ENCODE measurements at regions not wholly inside any gene's neighbourhood (a gene's known extent, or its start where the extent isn't known, plus 50 kb on each side); places are given as distances from the start of the nearest gene placed in this dataset.

DNA sequence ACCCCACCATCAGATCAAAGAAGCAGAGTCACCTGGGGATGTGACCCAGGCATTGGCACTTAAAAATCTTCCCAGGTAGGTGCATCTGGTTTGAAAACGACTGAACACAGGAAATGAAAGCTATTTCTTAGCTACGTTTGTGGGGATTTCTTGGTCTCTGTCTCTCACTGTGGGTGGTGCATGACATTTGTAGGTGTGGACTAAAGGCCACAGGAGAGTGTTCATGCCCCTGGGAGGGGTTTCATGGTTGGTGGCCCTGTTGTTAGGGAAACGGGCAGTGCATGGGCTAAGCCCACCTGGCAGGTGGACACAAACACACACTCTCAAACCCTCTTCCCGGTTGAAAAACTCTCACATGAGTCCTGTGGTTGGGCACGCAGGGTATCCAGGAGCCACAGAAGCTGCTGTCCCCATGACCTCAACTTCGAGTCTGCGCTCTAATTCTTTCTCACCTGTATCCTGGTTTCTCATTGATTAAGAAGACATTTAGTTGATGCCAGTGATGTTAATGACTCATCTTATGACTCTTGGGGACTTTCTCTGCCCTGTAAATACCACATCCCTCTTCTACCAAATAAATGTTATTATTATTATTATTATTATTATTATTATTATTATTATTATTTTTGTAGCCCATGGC lies 119.4 kb downstream of the MRPS6 start:
- DNase-seq, result no peak

DNA sequence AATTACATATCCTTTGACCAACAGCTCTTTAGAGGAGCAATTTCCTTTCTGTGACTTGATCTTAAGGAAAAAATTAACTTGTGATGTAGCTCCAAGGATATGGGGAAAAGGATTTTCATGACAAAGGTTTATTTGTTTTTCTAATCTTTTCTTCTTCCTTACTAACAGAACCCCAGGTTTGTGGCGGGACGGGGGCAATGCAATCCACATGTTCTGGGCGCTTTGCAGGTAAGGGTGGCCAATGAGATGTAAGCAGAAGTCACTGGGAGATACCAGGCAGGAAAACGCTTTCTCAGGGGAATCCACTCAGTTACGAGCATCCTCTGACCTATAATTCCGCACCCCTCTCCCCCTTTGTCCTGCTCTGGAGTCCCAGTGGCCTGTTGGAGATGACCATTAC lies 122.0 kb downstream of the MRPS6 start:
- no peak for DNase-seq

DNA sequence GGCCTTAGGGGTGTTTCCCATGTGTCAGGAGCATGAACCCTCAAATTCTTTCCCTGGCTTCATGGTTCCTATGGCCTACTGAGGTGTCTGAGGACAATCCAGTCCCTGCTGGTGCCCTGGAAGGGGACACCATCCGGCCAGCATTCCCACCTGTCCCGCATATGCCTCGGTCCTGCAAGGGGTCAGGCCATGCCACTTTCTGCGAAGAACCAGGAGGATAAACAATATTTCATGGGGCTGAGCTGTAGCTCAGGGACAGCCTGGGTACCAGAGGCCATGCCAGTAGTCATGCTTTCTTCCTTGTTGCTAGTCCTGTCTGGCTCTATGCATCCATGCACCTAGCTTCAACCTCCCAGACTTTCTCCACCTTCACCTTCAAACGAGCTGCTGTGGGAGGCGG lies 123.6 kb downstream of the MRPS6 start:
- DNase-seq, result no peak

DNA sequence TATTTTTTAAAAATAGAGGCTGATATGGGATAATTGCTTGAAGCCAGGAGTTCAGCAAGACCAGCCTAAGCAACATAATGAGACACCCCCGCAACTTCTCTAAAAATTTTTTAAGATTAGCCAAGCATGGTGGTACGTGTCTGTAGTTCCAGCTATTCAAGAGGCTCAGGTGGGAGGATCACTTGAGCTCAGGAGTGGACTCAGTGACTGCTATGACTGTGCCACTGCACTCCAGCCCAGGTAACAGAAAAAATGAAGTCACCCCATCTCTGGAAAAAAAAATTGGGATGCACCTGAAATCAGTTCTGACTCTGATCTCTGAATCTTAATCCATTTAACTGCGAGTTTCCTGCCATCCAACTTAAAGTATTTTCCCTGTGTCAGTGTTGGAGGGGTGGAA lies 124.2 kb downstream of the MRPS6 start:
- DNase-seq, result no peak

DNA sequence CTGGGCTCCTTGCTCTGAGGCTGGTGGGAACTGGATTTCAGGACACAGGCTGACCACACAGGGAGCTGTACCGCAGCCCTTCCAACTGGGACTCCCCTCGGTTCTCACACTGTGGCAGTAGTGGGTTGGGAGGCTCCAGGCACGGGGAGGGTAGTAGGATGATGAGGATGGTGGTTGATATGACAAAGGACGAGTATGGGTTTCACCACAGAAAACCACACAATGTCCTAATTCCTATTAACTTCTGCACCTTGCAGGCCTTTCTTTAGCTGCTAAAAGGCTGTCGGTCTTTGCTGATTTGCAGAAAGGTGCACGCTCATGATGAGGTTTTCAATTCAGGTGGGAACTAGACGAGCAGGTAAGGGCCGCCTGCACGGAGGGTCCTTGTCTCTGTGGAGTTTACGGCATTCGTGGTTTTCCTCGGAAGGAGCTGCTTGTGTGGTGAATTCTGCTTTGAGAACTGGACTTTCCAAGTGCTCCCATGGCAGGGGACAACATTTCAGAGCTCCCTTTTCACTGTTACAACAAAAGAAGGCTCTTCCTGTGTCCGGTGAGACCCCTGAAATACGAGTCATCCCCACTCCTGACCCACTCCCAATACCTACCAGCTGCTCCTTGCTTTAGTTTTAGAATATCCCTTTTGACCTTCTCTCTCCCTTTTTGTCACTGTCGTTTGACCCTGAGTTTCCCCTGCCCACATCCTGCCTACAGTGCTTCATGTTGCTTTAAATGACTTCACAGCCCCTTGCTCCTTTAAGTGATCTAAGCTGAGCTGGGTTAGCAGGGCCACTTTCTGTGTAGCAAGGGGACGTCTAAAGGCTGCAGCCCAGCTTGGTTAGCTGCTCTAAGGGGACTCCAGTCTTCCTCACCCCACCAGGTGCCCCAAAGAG lies 125.1 kb downstream of the MRPS6 start:
- no peak for DNase-seq

DNA sequence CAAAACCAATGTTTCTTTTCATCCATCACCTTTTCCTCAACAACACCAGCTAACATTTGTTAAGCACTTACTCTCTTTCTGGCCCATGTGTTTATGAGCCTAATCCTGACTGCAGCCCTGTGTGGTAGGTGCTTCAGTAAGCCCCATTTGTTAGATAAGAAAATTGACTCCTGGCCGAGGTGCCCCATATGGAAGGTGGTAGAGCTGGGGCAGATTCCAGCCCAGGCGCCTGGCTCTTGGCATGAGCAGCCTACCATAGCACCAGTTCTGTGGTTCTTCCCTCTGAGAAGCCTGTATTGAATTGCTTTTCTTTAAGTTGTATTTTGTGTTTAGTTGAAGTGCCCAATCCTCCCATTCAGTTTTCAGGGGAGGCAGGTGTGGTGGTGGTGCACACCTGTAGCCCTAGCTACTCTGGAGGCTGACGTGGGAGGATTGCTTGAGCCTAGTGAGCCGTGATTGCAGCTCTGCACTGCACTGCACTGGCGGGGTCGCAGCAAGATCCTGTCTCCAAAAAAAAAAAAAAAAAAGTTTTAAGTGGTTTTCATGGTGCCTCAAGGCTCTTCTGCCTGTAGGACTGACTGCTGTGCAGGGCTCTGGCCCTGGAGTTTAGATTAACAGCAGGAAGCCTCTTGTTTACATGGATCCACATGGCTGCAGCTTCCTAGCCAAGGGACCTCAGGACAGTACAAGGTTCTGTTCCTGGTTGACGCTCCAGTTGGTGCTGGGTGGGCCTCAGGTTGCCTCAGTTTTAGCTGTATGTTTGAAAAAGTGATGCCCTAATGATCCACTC lies 125.9 kb downstream of the MRPS6 start:
- peak; percentile 25 to 36 for DNase-seq

DNA sequence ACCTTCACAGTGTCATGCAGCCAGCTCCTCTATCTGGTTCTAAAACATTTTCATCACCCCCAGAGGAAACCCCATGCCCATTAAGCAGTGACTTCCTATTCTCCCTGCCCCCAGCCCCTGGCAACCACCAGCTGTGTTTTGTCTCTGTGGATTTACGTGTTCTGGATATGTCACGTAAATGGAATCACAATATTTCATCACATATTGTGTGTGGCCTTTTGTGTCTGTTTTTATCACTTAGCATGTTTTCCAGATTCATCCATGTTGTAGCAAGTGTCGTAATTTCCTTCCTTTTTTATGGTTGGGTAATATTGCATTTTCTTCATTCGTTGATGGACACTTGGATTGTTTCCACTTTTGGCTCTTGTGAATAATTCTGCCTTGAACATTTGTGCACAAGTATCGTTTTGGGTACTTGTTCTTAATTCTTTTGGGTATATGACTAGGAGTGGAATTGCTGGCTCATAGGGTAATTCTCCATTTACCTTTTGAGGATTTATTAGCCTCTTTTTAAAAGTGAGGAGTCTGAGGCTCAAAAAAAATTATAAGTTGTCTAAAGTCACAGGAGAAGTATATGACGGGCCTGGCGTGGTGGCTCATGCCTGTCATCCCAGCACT lies 127.0 kb downstream of the MRPS6 start:
- no peak for DNase-seq

DNA sequence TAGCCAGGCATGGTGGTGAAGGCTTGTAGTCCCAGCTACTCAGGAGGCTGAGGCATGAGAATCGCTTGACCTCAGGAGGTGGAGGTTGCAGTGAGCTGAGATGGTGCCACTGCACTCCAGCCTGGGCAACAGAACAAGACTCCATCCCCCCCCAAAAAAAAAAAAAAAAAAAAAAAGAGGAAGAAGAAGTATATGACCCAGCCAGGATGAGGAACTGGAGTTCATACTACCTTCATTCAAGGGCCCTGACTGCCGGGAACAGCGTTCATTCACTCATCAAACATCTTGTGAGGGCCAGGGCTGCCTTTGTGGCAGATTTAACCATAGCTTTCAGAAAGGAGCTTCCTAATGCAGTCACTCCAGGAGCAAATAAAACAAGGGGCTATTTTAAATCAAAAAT lies 127.6 kb downstream of the MRPS6 start:
- DNase-seq, result no peak

DNA sequence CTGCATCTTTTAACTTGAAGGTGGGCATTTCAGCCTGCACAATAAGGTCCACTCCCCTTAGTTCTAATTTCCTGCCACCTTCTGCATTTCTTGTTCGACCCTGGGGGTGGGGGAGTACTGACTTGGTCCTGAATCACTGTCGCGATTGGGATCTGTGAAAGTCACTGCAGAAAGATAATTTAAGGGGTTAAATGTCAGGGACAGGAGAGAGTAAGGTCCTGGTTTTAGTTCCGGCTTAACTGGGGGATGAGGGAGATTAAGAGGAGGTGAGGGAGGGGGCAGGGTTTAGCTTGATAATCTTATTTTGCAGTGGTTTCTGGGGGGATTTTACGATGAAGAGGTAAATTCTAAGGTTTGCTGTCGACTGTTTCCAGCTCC lies 128.1 kb downstream of the MRPS6 start:
- DNase-seq, result peak in 1 of 2 experiments; percentile 85

DNA sequence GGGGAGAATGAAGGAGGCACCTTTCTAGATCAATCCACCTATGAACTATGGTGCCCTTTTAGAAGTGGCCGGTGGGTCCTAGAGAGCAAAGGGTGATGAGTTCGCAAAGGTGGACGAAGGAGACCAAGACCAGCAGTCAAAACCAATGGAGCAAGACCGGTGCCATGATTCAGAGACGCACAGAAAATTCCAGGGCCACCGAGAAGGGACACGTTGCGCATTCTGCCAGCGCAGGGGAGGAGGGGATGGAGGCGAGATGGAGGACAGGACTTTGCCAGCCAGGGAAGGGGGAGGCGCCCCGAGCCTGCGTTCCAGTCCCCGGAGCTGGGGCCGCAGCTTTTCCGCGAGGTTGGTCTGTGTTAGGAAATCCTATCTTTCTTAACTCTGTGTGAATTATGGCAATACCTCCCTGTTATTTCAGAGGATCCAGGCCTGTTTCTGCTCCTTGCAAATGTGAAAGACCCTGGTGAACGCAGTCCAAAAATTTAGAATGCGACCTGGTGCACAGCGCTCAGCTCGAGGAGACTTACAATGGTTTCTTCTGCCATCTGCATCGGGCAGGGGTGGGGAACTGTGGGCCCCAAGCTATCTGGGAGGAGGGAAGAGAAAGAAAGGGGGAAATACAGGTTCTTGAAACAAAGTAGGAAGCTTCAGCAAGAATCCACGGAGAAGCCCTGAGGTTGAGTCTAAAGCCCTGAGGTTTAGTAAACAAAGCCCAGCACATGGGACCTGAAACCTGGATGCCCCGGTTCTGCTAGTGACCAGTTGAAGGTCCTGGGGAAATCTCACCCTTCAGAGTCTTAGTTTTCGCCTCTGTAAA lies 129.4 kb downstream of the MRPS6 start:
- DNase-seq, result no peak

DNA sequence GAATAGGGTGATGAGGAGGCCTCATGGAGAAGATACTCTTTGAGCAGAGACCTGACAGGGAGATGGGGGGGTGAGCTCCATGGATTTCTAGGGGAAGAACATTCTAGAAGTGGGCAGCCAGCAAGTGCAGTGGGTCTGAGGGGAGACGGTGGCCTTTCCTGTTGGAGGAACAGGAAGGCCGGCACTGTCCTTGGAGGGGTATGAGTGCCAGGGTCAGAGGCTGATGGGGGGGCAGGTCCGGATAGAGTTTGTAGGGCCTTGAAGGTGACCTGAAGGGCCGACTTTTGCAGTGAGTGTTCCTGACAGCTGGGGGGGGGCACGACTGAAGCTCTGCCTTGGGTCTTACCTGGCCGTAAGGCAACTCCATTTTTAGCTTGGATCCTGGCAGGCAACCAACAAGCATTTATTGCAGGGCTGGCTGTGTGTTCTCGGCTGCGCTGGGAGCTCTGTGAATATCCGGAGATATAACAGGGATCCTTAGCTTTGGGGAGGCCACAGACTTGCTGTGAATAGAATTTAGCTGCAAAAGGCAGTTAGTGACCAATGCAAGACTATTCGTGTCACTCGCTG lies 130.6 kb downstream of the MRPS6 start:
- peak in 1 of 2 experiments; percentile 72 for DNase-seq

DNA sequence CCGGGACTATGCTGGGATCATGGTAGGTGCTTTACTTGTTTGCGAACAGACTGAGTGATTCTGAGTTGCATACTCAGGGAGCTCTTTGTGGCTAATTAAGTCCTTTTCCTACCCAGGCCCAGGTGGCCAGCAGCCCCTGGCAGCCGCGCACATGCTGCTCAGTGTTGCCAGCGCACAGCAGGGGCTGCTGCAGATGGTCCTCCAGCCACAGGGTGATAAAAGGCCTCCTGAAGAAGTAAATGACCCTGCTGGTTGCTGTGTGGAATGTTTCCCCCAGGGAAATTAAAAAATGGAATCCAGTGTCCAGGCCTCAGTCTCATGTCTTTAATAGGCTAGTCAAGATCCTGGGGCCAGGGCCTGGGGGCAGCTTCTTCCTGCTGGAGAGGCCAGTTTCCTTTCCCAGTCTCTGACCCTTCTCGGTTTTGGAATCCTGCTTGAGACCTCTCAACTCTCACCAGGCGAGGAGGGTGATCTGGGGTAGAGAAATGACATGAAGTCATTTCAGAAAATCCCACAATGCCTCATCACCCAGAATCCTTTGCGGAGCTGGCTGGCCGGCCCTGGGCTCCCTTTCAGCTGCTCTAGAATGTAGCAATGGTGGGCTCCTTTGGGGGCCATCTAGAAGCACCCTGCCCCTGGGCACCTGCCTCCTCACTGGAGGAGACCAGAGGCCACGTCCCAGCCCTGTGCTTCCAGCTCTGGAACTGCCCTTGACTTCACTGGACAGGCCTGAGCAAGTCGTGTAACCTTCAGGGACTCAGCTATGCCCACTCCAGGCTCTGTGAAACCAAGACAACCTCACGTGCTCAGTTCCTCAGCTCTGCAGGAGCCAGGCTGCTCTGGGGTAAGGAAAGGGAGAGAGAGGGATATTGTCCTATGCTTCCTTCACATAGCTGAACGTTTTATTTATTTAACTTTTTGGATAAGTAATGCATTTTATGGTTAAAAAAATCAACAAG lies 131.4 kb downstream of the MRPS6 start:
- peak; percentile 94 to 98 for DNase-seq

DNA sequence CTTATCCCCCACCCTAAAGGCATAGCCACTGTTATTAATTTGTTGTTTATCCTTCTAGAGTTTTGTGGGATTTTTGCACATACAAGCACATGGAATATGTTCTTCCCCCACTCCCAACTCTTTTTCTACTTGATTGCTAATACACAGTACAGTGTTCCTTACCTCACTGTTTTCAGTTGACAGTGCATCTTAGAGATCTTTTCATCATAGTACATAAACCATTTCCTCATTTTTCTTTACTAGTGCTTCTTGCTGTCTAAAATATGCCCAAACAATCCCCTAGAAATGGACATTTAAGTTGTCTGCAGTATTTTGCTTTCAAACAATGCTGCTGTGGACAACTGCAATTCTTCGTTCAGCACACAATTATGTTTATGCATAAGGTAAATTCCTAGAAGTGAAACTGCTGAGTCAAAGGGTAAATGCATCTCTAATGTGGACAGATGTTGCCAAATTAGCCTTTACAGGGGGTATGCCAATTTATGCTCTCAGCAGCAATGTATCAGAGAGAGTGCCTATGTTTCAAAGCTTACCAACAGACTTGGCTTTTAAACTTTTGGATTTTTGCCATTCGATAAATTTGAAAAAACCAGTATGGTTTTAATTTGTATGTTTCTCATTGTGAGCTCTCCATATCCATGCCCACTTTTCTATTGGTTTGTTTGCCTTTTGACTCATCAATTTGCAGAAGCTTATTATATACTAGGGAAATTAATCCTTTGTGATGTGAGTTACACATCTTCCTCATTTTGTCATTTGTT lies 132.6 kb downstream of the MRPS6 start:
- peak; percentile 68 to 80 for DNase-seq

DNA sequence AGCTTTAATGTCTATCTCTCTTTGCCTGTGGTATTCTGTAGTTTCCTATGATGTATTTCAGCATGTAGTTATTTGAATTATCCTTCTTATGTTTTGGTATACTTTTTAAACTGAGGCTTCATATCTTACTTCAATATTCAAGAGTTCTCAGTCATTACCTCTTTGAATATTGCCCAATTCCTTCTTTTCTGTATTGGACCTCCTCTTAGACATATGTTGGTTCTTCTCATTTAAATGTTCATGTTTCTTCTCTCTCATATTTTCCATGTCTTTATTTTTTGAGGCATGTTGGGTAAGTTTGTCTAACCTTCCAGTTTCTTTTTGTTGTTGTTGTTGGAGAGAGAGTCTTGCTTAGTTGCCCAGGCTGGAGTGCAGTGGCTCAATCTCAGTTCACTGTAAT lies 140.6 kb downstream of the MRPS6 start:
- DNase-seq, result no peak

DNA sequence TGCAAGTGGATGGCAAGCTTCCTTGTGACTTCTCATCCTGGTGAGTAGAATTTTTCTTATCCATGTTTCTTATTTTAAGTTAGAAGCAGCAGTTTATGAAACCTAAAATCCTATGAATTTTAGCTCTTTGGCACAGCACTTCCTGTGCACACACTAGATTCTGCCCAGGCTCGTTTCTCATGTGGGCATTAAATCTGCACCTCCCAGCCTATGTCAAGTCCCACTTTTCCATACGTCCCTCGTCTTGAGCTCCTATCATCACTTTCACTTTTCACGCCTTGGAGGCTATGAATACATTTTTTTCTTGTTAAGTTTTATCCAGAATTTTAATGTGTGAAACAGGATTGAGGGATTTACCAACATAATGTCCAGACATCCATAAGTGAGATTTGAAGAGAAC lies 142.1 kb downstream of the MRPS6 start:
- DNase-seq, result no peak

DNA sequence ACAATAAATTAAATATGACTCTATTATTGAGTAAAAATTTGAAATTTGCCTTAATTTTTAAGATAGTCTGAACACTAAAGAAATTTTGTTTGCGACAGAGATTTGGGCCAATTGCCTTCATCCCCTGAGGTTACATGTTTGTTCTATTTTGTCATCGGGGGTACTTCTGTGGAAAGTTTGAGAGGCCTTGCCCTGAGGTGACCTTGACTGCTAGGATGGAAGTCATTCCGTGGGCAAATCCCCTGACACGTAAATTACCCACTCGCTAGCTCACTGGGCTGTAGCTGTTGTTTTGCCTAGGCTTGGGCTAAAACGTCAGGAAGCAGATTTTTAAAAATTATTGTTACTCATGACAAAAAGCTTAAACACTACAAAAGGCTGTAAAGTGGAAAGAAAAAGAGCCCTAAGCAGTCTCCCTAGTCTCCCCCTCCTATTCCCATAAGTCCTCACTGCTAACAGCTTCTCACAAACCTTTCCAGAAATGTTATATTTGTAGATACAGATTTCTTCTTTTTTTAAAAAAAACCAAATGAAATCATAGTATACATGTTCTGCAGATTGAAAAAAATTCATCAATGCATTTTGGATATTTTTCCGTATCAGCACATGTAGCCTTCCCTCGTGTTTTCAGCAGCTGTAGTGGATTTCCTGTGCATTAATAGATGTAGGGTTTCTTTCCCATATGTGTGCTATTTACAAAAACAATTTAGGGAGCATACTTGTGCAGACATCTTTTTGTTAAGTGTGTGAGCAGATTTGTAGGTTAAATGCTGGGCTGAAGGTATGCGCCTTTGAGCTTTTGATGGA lies 142.7 kb downstream of the MRPS6 start:
- DNase-seq, result no peak

DNA sequence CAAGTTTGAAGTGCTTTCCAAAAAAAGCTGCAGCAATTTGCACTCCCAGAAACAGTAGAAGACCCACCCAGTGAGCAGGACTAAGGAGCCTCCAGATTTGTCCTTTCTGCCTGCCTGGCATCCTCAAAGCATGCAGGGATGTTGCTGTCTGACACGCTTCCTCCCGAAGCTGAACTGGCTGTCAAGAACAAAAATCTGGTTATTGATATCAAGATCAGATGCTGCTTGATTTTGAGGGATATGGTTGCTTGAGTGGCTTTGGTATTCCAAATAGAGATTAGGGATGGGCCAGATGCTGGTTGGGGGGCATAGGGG lies 143.3 kb downstream of the MRPS6 start:
- no peak for DNase-seq

DNA sequence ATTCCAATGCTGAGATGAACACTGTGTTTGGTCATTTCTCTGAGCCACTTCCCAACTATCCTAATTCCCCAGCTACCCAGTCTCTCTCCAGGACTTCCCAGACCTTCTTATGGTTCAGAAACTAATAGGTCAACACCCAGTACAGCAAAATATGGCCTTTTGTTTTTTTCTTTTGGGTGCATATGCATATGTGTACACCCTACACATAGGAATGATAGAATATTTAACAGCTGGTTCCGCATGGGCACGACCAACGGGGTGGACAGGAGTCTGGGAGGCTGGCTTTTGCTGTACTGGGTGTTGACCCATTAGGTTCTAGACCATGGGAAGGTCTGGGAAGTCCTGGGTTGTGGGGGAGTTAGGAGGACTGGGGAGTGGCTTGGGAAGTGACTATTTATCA lies 143.9 kb downstream of the MRPS6 start:
- no peak for DNase-seq

DNA sequence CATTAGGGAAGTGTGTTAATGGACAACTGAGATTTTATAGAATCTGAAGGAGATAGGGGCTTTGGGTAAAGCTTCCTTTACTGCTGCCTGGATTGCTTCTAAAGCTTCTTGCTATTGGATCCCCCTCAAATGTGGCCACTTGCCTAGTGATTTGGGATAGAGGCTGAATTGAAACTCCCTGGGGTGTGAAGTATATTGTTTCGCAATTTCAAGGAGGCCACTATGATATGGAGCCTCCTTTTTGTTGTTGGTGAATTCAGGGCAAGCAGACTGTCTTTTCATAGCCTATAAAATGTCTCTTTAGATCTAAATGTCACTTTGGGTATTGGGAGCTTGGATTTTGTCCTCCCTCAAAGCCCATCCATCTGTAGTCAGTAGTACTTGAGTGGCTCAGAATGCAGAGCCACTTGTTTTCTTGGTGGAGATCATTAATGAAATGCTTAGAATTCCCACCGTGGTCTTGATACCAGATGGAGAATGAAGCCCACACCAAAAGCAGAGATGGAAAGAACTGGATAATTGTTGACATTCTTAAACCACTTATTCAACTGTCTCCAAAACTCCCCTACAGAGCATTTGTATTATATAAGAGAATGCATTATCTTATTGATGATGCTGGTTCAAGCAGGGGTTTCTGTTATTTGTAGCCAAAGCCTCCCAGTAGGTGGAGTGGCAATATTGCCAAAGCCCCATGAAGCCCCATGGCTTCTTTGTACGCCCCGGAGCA lies 144.3 kb upstream of the KCNE2 start:
- DNase-seq, result no peak

All from NCI-H524 (cell line).